Anterior cingulate cortex (tissue), 58 donors: ENCODE measurements at regions not wholly inside any gene's neighbourhood (a gene's known extent, or its start where the extent isn't known, plus 50 kb on each side); places are given as distances from the start of the nearest gene placed in this dataset.

ENCODE experiments used
- DNase-seq, 58 donors: peaks; one replicate each; lab custom pipeline; 2025; lab: John Stamatoyannopoulos, UW

DNA sequence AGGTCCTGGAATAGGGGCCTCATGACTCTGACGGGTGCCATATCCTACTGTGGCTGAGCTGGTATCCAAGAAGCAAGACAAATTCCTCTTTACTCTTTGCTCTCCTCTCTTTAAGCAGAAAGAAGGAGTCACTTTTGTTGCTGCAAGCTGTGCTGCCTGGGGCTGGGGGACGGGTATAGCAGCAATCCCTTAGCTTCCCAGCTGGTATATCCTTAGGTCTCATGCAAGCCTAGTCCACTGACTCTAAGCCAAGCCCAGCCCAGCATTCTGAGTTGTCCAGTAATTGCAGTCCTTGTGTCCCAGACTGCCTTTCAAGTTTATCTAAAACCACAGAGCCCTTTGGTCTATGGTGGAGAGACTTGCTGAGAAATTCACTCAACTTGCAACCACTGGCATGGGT, 893.0 kb upstream of the PRR20A start:
- DNase-seq = no peak

DNA sequence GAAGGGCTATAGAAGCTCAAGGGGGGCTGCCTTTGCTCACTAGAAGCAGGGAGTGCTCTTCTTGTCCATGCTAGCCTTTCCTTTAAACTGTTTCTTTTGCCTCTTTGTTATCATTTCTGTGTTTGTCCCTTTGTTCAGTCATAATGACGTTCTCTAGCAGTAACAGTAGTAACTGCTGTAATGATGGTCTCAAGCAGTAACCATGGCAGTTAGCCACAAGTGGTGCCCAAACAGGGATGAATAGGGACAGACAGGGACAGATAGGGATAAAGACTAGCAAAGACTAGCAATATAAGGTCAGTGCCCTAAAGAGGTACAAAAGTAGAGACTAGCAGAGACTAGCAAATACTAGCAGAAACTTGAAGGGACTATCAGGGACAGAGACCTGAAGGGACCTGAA, 869.0 kb upstream of the PRR20A start:
- no peak for DNase-seq

DNA sequence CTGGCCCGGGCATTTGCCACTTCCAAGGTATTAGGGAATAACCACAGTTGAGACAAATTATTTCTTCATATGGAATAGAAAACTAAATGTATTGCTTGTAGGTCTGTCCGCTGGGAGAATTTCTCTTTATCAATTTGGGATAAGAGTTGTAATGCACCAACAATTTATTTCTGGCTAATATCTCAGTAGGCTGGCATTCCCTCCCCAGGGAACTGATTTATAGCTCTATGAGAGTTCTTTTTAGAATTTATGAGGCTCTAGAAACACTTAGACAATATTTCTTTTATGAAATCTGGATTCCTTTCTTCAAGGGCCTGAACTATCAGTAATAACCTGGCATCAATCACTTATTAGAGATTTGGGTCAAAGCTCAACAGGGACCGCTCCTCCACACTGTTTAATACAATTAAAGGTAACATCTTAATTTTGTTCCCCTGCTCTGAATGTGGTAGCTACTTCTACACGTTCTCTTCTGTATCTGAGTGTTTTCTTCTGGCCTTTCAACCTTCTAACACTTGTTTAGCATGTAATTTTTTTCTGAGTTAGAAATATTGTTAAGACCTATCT, 857.4 kb upstream of the PRR20A start:
- DNase-seq = no peak

DNA sequence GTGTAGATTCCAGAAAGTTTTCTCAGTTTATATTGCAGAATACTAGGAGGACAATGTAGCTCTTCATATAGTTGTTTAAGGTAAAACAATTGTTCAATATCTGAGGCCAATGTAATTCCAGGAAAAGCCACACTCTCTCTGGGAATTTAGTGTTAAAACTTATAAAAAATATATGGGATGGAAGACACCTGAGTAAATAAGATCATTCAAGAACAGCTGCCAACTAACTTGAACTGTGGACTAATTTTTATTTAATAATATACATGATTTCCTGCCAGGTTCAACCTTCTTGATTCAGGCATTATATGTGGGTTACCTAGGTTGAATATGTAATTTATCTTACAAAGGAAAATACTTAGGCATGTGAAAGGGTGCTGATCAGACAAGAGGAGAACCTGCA, 841.1 kb upstream of the PRR20A start:
- no peak for DNase-seq

DNA sequence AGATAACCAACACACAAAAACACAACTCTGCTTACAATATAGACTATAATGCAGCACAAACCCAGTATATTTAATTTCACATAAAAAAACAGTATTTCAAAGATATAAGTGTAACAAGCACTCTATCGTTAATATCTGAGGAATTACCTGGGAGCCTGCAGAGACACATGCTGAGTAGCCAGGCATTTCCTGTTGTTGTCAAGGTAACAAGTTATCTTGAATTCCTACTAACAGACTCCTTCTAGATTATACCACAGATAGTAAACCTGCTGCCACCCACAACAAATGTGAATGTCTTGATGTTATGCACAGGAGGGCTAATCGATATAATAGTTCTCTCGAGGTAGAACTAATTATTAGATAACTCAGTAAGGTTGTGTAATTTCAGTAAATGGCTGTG, 826.0 kb upstream of the PRR20A start:
- no peak for DNase-seq

DNA sequence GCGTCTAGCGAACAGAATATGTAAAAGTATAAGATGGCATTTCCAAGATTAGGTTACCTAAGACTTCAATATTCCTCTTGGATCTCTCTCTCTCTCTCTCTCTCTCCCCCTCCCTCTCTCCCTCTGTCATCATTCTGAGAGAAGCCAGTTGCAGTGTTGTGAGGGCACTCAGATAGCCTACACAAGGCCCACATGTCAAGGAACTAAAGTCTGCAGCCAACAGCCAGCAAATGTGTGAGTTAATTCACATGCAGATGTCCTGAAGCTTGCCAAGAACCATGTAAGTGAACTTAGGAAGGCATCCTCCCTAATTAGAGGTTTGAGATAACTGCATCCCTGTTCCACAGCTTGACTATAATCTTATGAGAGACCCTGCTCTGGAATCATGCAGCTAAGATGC, 822.9 kb upstream of the PRR20A start:
- no peak for DNase-seq

DNA sequence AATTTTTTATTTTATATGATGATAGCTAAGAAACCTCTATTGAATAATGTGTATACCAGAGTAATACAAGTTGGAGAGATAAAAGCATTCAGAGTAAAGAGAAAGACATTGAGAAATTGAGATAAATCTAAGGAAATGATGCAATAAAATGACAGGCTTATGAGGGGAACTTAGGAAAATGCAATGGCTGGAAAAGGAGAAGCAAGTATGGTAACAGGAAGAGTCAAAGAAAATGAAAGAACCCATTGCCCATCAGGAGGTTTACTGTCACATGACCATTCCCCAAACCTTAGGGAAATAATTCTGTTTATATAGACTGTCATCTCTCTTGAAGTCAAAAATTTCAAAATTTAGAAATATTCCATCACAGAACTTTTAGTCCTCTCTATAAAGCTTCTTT, 808.0 kb upstream of the PRR20A start:
- no peak for DNase-seq

DNA sequence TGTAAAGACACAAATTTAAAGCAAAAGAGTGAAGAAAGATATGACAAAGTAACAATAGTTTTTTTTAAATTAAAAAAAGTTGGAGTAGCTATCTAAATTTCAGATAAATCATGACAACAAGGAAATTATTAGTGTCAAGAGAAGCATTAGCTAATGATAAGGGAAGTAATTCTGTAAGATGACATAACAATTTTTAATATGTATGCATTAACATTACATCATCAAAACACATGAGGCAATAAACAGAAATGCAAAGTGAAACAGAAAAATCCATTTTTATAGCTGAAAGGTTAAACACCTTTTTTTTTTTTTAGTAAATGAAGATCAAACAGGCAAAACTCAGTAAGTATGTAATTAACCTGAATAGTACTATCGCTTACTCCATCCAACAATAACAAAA, 804.9 kb upstream of the PRR20A start:
- no peak for DNase-seq

DNA sequence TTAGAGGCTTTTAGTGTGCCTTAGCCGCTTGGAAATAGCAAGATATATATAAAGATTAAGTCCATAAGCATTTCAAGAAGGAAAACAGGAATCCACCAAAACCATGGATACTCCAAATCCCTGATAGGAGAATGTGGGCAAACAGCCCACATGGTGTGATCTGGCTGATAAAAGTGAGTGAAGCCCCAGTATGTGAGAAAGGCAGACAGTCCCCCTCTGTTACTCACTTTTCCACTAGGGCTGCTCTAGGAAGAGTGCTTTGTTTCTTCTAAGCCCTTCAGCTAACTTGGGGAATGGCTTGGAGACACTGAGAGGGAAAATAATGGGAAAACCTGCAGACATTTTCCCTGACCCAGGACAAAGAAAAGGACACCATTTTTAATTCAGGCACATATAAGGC, 802.3 kb upstream of the PRR20A start:
- DNase-seq = no peak

DNA sequence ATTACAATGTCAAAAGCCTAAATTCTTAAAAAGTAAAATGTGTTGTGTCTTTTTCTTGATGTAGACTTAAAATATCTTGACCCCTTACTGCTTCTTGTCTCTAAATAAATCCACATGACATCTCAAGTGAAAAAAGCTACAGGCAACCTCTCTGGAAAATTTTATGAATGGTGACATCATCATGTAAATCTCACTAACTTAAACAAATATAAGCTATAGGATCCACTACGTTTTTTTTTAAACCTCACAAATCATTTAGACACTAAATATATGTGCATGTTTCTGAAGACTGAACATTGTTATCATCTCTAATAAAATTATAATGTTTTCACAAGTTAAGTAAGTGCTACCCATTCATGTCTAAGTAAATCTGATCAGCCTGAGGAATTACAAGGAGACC, 793.7 kb upstream of the PRR20A start:
- DNase-seq = no peak

DNA sequence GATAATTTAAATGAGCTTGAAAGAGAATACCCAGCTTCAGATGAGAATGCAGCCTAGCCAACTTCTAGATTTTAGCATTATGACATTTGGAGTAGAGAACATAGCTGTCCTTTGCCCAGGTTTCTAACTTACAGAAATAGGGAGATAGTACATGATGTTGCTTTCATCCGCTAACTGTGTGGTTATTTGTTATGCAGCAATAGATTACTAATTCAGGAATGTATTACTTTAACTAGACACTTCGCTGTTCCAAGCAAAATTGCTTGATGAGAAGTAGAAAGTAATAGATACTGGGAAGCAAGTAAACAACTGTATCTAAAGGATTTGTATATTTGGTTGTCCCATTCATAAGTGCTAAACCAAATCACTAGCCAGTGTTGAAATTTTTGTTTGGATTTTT, 790.9 kb upstream of the PRR20A start:
- DNase-seq = no peak

DNA sequence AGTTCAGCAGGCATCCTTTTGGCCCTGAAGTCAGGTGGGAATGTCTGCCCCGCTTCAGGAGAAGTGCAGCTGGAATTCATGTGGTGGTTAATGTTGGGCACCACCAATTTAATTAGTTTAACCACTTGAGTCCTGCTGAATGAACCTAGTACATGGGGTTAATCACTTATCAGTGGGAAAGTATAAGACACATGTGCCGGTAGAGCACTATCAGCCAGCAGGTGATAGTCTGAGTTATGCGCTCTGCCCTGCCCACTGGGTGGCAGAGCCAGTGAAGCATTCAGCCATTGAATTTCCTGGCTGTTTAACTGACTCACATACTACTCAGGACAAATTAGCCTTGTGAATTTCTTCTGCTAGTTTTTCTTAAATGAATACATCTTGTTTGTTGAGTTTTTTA, 789.7 kb upstream of the PRR20A start:
- no peak for DNase-seq

DNA sequence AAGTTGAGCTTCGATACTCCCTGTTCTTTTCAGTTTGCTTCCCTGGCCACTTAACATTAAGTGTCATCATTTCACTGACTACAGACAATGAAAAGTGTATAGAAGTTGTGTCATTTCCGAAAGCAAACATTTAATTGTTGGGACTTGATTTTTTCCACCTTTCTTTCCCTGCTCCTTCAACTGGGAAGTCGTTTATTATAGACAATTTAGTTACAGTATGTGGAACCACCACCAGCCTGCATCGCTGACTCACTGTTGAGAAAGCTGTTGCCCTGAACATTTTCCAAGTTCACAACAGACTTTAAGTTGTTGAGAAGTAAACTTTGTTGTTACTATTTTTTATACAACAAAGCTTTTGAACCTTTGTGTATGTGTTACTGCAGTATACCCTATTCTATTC, 788.4 kb upstream of the PRR20A start:
- DNase-seq = no peak

DNA sequence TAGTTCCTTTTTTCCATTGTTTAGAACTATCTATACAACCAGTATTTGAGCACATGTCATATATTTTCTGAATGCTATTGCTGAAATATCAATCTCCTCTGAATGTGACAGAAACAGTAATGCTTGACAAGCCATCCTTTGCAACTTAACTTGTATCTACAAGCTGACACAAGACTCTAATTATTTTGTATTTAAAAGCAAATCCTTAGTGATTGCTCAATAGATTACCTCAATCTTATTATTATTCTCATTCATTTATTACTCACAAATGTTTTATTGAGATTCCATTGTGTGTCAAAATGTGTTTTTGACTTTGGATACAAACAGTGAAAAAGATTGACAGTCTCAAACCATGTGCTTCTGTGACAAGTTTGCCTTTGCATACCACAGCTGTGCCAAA, 787.8 kb upstream of the PRR20A start:
- DNase-seq = no peak

DNA sequence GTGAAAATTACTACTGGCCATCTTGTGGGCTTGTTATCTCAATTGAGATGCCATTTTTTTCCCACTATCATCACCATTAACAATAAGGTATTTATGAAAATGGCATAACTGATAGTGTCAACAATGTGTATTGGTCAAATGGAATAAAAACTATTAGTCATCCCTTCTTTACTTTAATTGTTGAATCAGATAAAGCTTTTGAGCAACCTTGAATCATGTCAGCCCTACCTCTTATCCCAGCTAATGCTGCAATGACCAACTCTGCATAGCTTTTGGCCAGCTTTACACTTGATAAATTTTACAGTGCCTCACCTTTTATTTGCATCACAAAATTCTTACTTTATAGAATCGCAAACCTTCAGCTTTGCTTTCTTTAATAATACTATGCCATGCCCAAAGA, 784.0 kb upstream of the PRR20A start:
- DNase-seq = no peak

DNA sequence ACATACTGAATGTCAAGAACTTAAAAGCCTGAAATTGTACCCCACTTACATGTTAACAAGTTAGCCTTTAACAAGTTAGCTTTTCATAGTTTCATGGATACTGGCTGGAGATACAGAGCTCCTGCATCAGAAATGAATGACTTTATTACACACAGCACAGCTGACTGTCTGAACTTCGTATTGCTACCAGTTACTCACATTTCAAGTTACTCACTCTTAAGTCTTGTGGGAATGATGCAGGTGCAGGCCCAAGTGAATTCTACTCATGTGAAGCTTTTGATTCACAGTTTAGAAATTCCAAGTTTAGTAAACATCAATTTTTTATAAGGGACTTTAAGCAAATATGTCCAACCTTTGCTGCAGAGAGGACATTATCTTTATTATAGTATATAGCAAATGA, 762.2 kb upstream of the PRR20A start:
- DNase-seq = no peak

DNA sequence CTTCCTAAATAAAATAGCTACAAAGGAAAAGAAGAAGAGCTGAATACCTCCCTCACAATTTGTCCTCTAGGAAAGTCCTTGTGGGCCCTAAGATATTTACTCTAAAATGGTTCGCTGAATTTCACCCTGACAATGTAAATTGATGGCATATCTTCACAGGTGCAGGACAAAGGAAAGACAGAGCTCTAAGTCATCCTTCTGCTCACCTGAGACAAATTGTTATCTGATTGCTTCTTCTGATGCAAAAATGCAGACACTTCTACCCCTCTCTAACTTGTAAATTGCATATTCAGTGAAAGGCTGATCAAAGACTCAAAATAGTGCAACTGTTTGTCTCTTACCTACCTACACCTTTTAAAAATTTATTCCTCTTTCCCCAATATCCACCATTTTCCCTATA, 747.2 kb upstream of the PRR20A start:
- no peak for DNase-seq

DNA sequence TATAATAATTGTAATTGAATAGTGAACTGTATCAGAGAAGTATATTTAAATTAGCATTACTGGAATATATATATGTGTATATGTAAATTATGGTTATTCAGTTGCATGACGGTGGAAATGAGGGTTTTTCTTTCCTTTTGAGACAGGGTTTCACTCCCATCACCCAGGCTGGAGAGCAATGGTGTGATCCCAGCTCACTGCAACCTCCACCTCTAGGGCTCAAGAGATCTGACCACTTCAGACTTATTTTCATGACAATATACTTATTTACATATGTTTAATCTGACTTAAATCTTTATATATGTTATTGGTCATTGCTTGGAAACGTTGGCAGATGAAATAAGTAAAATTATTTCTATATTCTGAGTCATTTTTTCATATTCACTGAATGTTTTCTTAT, 744.4 kb upstream of the PRR20A start:
- DNase-seq = no peak

DNA sequence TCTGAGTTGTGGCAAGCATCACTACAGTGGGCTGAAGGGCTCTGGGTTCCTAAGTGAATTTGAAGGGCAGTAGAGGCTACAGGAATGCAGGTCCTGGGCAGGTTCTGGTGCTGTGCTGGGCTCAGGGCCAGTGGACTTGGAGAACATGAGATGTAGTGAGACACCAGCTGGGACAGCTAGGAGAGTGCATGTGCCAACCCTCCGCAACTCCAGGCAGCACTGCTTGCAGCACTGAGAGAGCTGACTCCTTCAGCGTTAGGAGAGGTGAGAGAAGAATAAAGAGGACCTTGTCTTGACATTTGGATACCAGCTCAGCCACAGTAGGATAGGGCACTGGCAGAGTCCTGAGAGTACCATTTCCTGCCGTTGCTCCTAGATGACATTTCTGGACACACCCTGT, 739.9 kb upstream of the PRR20A start:
- no peak for DNase-seq

DNA sequence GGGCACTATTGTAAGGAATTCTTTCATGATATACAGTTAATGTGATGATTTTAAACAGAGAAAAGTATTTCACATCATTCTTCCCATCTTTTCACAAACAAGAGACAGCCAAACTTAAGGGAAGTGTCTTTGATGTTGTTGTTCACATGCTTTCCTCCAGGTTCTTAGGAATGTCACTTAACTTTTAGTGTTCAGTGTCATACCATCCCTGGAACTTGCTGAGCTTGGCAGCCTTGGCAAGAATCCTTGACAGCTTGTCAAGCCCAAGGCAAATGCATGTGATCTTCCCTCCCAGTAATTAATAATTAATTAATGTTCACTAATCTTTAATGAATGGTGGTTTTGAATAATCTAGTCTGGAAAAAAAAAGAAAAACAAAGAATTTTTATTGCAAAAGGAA, 727.9 kb upstream of the PRR20A start:
- no peak for DNase-seq

DNA sequence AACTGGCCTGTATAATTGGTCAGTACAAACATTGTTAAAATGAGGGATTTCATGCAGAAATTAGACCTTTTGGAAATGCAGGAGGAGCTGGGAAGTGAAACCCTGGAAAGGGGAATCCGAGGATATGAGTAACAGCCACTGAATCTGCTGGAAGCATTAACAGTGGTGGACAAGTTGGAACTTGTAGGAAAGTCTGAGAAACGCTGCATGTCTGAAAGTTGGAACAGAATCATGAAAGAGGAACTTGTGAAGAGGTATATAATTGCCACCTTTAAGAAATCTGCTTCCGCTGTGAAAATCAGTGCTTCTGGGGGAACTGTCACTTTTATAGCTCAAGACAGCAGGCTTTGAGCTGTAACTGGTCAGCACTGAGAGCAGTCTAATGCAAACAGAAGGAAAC, 716.5 kb upstream of the PRR20A start:
- no peak for DNase-seq

DNA sequence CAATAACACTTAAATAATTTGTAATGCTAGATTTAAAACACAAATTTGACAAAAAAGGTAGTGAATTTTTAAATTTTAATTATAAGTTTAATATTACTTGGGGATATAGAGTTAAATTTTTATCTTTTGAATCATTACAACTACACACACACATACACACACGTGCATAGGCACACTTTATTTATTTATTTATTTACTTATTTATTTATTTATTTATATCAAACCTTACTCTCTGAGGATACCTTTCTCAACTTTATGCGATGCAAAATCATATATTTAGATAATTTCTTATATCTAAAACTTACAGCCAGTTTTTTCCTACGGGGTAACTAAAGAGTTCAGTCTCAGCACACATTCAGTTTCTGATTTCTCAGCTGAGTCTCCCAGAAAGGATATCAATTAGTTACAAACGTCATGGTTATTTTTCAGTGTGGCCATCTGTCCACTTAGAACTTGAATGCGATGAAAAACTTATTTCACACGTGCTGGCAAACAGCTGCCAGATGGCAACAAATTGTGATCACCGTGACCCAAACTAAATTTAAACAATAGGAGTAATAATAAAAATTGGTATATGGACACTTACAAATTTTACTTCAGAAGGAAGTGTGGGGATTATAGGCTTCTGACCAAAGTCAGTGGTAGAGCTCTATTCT, 683.1 kb upstream of the PRR20A start:
- DNase-seq = no peak

DNA sequence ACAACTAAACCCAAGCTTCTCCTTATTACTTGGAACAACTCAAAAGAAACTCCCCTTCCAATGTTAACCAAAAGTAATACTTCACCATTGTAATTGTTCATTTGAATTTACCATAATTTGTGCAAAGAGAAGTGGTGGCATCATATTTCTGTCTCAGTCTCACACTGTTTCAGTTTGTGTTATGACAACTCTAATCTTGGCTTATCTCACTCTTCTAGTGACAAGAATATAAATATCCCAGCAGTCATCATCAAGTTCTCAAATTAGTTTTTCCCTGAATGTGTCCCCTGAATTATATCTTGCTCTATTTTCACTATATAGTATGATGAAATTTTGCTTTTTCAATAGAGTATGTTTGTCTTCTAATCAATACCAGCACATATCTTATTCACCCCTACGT, 681.4 kb upstream of the PRR20A start:
- DNase-seq = no peak
